ENCODE measurements at regions not wholly inside any gene's neighbourhood (a gene's known extent, or its start where the extent isn't known, plus 50 kb on each side); places are given as distances from the start of the nearest gene placed in this dataset.
A peak's percentile ranks its signal among the peaks of the same experiment; 100 is the strongest.

GRCh38 chr9:84405667-84406066 lies 65.1 kb upstream of the SLC28A3 start:
- DNase-seq (ENCODE audit: low spot score) = no peak
- TF ChIP-seq, protein P1, sequence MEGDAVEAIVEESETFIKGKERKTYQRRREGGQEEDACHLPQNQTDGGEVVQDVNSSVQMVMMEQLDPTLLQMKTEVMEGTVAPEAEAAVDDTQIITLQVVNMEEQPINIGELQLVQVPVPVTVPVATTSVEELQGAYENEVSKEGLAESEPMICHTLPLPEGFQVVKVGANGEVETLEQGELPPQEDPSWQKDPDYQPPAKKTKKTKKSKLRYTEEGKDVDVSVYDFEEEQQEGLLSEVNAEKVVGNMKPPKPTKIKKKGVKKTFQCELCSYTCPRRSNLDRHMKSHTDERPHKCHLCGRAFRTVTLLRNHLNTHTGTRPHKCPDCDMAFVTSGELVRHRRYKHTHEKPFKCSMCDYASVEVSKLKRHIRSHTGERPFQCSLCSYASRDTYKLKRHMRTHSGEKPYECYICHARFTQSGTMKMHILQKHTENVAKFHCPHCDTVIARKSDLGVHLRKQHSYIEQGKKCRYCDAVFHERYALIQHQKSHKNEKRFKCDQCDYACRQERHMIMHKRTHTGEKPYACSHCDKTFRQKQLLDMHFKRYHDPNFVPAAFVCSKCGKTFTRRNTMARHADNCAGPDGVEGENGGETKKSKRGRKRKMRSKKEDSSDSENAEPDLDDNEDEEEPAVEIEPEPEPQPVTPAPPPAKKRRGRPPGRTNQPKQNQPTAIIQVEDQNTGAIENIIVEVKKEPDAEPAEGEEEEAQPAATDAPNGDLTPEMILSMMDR (IDR thresholded peaks at IDR 0.05) = no peak
- ATAC-seq (ENCODE audit: low FRiP score) = no peak

DNA sequence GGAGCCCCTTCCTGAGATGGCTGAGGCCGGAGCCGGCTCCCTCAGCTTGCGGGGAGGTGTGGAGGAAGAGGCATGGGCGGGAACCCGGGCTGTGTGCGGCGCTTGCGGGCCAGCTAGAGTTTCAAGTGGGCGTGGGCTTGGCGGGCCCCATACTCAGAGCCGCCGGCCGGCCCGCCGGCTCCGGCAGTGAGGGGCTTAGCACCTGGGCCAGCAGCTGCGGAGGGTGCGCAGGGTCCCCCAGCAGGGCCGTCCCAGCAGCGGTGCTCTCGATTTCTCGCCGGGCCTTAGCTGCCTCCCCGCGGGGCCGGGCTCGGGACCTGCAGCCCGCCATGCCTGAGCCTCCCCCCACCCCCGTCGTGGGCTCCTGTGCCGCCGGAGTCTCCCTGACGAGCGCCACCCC lies 67.9 kb upstream of the SLC28A3 start:
- ATAC-seq (ENCODE audit: low FRiP score) (no peak), DNase-seq (ENCODE audit: low spot score) (no peak)
- TF ChIP-seq, protein P1 (IDR thresholded peaks at IDR 0.05) = no peak

- ATAC-seq (ENCODE audit: low FRiP score) = peak; percentile 48
- TF ChIP-seq, protein P1 (IDR thresholded peaks at IDR 0.05) = no peak
- DNase-seq (ENCODE audit: low spot score) = no peak
Measured at GRCh38 chr9:84411683-84412267, 71.2 kb upstream of the SLC28A3 start.

DNA sequence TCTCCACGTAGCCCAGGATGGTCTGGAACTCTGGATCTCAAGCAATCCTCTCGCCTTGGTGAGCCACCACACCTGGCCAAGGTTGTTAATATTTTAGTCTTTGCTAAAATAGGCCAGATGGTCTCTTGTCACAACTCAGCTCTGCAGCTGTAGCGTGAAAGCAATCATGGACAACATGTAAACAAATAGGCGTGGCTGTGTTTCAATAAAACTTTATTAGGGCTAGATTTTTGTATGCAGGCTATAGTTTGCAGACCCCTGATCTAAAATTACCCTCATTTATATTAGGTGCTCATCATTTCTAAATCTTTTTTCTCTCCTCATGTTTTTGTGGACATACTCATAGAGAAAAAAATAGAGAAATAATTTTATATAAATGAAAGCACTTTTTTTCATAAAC lies 72.1 kb upstream of the SLC28A3 start:
- TF ChIP-seq, protein P1 (IDR thresholded peaks at IDR 0.05) = no peak
- ATAC-seq (ENCODE audit: low FRiP score) (no peak), DNase-seq (ENCODE audit: low spot score) (no peak)

DNA sequence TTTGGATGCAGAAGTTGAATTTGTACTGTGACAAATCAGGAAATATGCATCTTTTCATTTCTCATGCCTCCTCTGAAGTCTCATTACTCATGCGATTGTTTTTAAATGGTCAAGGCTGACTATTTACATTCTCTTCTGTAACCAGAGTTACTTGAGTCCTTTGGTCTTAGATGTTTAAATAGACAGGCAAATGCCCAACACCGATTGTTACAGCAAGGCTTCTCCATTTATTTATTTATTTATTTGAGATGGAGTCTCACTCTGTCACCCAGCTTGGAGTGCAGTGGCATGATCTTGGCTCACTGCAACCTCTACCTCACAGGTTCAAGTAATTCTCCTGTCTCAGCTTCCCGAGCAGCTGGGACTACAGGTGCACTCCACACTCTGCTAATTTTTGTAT lies 72.7 kb upstream of the SLC28A3 start:
- ATAC-seq (ENCODE audit: low FRiP score) (no peak), DNase-seq (ENCODE audit: low spot score) (no peak)
- TF ChIP-seq, protein P1 (IDR thresholded peaks at IDR 0.05) = no peak

DNA sequence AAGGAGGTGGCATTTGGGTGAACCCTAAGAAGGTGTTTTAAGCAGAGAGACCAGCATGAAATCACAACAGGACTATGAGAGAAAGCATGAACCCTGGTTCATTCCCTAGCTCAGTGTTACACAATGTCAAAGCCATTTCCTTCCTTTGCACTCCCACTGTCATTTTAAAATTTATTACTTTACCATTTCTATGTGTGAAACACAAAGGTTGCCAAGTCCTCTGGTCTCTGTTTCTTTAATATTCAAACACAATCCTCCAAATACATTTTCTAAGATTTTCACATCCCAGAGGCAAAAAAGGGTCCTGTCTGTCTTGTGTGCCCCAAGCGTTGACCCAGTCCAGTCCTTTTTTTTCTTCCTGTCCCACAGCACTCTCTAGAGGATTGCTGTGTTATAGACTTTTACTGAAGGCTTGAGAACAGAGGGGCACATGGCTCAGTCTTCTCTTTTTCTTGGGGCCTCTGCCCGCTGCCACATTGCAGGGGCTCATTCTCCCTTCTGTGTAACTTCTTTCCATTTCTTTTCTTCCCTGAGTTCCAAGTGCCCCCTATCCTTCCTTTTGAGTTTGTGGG lies 78.6 kb upstream of the SLC28A3 start:
- TF ChIP-seq, protein P1 (IDR thresholded peaks at IDR 0.05) = no peak
- no peak for ATAC-seq (ENCODE audit: low FRiP score)
- no peak for DNase-seq (ENCODE audit: low spot score)

DNA sequence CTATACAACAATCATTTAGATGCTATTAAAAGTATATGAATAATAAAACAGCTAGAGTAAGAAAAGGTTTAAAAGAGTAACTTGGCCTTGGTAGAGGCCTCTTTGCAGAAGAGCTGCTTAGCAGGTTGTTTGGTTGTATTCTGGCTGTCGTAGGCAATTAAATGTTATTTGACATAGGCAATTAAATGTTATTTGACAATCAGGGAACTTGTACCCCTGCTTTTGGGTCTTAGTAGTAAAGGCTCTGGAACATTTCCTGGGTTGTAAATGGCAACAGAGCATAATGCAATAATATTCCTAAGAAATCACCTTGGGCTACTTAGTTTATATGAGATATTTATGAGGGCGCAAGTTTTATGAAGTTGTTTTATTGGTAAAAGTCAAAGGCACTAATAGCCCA lies 84.4 kb upstream of the SLC28A3 start:
- DNase-seq (ENCODE audit: low spot score) = no peak
- TF ChIP-seq, protein P1 (IDR thresholded peaks at IDR 0.05) = no peak
- ATAC-seq (ENCODE audit: low FRiP score) = no peak
